ENCODE measurements at regions not wholly inside any gene's neighbourhood (a gene's known extent, or its start where the extent isn't known, plus 50 kb on each side); places are given as distances from the start of the nearest gene placed in this dataset.
"Not testable (repeated sequence)": the region's sequence is repeated elsewhere in the genome, so short reads cannot be mapped to it uniquely, and the experiment has no call there.

DNA sequence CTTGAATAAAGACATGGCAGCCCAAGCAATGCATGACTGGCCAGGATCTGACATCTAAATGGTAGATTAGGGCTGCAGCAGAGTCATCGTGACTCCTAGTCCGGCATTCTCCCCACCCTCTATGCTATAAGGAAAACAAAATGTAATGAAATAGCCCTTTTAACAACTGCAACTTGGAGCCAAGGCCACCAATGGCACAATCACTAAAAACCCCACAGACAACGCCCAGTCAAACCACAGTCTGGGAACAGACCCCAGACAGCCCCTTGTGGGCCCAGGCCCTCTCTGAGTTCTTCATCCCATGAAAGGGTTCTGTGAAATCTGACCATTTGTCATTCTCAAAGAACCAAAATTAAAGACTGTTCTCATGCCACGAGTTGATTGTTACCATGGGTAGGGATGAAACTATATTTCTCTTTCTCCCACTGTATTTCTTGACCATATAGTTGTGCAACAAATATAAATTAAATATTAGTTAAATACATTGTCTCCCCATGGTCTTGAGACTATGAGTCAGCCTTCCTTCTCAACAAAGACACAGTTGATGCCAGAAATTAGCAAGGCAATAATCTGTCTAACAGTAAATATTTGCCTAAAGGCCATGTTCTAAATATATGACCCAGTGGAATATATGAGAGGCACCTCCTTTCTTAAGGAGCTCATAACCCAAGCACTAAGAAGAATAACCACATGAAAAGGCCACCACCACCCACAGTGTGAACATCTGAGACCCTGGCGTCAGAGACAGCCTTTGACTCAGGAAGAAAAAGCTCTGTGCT is 85.6 kb upstream of the SSTR4 start:
- DNase-seq, result no peak

GRCh38 chr20:22951966-22952365 is 83.1 kb upstream of the SSTR4 start:
- no peak for DNase-seq

DNA sequence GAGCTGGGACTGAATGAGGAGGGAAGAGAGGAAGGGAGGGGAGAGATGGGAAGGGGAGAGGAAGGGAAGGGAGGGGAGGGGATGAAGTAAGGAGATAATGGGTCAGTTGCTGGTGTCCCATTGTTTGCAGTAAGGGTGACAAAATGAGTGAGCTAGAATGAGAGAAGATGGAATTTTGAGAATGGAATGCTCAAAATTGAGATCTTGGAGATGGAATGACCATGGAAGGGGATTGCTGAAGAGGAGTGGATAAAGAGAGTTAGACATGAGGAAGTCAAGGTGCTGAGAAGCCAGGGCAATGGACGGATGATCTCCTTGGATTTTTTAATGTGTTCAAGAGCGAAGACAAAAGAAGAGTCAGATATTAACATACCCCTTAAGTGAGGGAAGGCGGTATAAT is 80.5 kb upstream of the SSTR4 start:
- DNase-seq, result no peak

DNA sequence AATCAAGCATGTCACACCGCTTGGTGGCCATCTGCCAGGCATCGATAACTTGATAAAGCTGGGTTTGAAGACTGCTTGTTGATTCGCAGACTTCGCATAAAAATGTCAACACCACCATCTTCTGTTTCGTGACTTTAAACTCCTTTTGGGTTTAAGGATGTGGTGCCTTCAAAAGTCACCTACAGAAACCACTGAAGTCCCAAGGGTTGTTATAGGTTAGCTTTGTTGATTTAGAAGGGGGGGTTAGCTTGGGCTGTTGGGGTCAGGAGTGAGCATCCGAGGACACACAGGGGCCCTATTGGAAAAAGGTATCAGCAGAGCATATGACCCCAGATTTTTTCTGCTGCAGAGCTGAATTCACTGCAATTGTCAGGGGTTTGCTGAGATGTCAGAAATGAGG is 76.7 kb upstream of the SSTR4 start:
- no peak for DNase-seq

- no peak for DNase-seq
Observed at GRCh38 chr20:22962567-22963439, 72.3 kb upstream of the SSTR4 start.

GRCh38 chr20:22963581-22963980 is 71.5 kb upstream of the SSTR4 start:
- DNase-seq, result no peak

- DNase-seq, result no peak
Observed at GRCh38 chr20:22966787-22967464, 68.2 kb upstream of the SSTR4 start.

GRCh38 chr20:22967706-22968105 is 67.4 kb upstream of the SSTR4 start:
- DNase-seq, result not testable (repeated sequence)

DNA sequence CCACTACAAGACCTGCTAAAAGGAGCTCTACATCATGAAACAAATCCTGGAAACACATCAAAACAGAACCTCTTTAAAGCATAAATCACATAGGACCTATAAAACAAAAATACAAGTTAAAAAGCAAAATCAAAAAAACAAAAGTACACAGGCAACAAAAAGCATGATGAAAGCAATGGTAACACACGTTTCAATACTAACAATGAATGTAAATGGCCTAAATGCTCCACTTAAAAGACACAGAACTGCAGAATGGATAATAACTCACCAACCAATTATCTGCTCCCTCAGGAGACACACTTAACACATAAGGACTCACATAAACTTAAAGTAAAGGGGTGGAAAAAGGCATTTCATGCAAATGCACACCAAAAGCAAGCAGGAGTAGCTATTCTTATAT is 66.1 kb upstream of the SSTR4 start:
- DNase-seq, result not testable (repeated sequence)

DNA sequence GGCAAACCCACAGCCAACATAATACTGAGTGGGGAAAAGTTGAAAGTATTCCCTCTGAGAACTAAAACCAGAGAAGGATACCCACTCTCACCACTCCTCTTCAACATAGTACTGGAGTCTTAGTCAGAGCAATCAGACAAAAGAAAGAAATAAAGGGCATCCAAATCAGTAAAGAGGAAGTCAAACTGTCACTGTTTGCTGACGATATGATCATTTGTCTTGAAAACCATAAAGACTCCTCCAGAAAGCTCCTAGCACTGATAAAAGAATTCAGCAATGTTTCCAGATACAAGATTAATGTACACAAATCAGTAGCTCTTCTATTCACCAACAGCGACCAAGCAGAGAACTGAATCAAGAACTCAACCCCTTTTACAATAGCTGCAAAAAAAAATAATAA is 64.0 kb upstream of the SSTR4 start:
- not testable (repeated sequence) for DNase-seq

DNA sequence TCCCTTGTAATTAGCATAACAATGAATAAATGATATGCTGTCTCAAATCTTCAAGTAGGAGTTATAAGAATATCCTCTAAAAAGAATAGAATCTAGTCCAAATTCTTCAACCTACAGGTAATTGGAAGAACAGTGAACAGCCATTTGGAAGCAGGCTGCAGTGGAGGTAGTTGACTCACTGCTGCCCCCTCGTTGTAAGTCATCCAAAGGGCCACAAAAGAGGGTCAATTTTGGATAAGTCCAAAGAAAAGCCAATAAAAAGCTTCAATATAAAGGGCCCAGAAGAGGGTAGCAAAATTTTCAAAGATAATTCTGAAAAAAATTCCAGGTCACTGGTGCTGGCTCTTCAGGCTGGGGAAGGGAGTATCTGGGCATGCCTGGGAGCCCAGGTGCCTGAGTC is 60.8 kb upstream of the SSTR4 start:
- no peak for DNase-seq

GRCh38 chr20:22977047-22977785 is 57.9 kb upstream of the SSTR4 start:
- peak; percentile 59 for DNase-seq

- DNase-seq, result no peak
Observed at GRCh38 chr20:22984008-22984407, 51.1 kb upstream of the SSTR4 start.

DNA sequence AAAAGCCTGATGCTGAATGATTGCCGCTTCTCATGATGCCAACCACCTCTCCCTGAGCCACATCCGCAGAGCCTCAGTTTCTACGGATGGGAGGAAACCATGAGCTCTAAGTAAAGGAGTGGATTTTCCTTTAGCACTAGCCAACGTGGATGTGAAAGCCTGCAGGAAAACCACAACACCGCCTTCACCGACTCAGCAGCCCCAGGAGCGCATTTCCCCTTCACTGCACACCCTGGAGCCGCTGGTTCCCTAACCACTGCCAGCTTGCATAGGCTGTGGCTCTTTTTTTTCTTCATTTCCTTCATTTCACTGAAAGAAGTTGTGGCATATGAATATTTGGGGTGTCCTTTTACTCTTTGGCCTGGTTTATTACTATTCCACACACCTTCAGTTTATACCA is 50.5 kb upstream of the SSTR4 start:
- peak; percentile 10 for DNase-seq

GRCh38 chr20:22985239-22985778 is 49.8 kb upstream of the SSTR4 start:
- DNase-seq, result peak; percentile 23
